ENCODE measurements at regions not wholly inside any gene's neighbourhood (a gene's known extent, or its start where the extent isn't known, plus 50 kb on each side); places are given as distances from the start of the nearest gene placed in this dataset.
A peak's percentile ranks its signal among the peaks of the same experiment; 100 is the strongest.

- DNase-seq (ENCODE audit: low read depth): no peak
Observed at GRCh38 chr20:52402514-52402913, 210.9 kb upstream of the ZFP64 start.

DNA sequence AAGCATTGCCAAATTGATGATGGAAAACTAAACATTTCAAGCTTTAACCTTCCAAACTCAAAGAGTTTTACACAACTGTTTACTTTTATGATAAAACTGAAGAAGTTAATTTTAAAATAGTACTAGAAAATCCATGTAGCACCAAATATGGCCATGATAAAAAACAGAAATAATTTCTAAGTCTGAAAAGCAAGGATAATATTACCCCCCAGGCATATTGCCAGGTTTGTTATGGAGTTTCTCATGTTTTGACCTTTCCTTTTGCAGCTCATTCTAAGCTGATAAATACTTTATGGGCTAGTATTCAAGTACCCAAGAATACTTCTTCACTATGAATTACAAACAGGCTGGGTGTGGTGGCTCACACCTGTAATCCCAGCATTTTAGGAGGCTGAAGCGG is 209.9 kb upstream of the ZFP64 start:
- DNase-seq (ENCODE audit: low read depth): no peak

- DNase-seq (ENCODE audit: low read depth): no peak
Observed at GRCh38 chr20:52399352-52399751, 207.8 kb upstream of the ZFP64 start.

DNA sequence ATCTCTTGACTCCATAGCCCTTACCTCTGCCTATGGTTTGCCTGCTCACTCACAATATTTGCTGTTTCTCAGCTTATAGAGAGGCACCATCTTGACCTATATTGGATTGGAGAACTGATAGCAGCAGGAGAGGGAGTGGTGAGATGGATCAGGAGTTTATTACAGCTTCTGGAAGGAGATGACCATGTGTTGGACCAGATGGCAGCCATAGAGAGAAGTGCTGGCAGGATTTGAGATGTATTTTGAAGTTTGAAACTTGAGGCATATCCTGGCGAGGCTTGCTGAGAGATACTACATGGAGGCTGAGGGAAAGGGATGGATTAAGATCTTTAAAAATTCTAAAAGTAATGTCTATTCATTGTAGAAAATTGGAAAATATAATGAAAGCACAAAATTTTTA is 198.0 kb upstream of the ZFP64 start:
- DNase-seq (ENCODE audit: low read depth): no peak

DNA sequence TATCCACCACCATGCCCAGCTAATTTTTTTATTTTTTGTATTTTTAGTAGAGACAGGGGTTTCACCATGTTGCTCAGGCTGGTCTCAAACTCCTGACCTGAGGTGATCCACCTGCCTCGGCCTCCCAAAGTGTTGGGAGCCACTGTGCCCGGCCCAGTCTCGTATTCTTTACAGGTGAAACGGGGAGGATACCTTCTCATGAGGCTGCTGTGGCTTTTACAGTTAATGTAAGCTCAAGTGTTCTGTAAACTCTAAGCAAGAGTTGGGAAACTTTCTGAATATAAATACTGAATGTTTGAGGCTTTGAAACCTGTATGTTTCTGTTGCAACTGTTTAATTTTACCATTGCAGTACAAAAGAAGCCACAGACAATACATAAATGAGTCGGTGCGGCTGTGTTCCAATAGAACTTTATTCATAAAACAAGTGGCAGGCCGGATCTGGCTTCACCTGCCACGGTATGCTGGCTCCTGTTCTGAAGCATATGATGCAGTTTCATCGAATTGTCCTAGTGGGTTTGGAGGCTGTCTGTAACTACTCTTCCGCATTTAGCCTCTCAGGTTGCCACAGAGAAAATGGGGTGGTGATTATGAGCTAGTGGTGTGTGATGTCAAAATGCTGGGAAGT is 192.5 kb upstream of the ZFP64 start:
- no peak for DNase-seq (ENCODE audit: low read depth)

GRCh38 chr20:52382933-52383332 is 191.4 kb upstream of the ZFP64 start:
- no peak for DNase-seq (ENCODE audit: low read depth)

GRCh38 chr20:52379723-52380336 is 188.3 kb upstream of the ZFP64 start:
- no peak for DNase-seq (ENCODE audit: low read depth)

DNA sequence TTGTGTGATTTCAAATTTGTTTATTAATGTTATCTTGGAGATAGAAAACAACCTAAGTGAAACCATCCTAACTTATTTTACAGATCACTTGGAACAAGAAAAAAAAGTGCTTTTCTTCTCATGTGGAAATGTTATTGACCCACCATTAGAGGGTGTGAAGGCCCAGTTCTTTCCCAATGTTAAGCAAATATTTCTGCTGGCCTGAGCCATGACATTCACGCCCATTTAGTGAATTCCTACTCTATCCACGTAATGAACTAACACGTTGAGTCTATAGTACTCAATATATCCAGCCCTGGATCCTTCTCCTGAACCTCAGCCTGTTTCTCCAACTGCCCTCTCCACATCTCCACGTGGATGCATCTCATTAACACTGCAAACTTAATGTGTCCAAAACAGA is 180.6 kb upstream of the ZFP64 start:
- DNase-seq (ENCODE audit: low read depth): no peak

GRCh38 chr20:52365688-52366087 is 174.1 kb upstream of the ZFP64 start:
- DNase-seq (ENCODE audit: low read depth): no peak

GRCh38 chr20:52364405-52364804 is 172.8 kb upstream of the ZFP64 start:
- no peak for DNase-seq (ENCODE audit: low read depth)

DNA sequence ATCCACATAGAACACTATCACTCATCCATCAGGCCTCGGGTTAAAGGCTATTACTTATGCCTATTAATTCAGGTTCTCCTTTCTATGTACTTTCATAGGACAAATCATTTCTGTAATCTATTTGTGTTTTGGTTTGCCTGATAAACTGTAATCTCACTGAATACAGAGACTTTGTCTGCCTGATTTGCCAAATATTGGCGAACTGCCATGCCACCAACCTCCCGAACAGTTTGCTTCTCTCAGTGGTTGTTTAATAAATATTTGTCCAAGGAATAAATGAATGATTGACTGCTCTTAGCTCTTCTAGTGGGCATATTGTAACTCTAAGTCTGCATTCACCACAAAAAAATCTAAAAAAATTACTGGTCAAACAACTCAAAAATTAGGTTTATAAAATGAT is 170.1 kb upstream of the ZFP64 start:
- no peak for DNase-seq (ENCODE audit: low read depth)

- DNase-seq (ENCODE audit: low read depth): no peak
Observed at GRCh38 chr20:52349806-52350205, 158.2 kb upstream of the ZFP64 start.

DNA sequence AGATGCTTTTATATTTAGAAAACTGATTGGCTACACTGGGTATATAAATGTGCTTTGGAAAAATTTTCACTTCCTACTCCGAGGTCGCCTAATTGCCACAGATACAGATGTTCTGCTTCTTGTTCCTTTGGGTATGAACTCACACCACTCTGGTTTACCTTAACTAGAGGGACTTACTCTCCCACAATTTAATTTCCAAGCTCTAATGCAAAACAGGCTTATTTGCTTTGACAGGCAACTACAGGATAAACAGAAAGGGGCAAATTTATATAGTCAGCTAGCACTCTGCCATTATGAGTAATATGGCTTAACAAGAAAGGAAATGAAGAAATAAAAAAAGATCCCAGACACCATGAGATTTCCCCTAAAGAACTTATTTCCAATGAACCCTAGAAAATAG is 156.9 kb upstream of the ZFP64 start:
- no peak for DNase-seq (ENCODE audit: low read depth)

- no peak for DNase-seq (ENCODE audit: low read depth)
Observed at GRCh38 chr20:52346797-52347196, 155.2 kb upstream of the ZFP64 start.

GRCh38 chr20:52342913-52343312 is 151.3 kb upstream of the ZFP64 start:
- no peak for DNase-seq (ENCODE audit: low read depth)

DNA sequence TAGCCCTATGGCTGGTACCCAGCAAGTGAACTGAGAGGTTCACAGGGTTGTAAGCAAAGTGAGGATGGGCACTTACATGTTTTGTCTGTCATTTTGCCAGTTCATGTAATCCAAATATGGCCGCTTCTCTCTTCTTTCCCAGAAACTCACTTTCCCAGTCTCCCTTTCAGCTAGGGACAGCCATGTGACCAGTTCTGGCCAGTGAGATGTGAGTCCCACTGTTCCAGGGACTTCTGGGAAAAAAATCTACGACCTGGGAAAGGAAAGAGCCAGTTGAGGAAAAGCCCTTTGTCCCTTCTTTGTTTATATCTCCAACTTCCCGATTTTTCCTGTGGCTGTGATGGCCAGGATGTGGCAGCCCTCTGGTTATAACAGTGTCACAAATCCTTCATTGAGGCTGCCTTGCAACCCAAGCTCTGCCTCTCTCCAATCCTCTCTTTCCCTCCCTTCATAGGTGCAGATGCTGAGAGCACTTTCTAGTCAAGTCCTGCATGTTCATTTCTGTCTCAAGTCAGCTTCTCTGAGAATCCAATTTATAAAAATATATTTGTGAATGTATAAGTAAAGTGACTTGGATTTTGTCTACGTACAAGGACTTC is 148.6 kb upstream of the ZFP64 start:
- DNase-seq (ENCODE audit: low read depth): no peak

DNA sequence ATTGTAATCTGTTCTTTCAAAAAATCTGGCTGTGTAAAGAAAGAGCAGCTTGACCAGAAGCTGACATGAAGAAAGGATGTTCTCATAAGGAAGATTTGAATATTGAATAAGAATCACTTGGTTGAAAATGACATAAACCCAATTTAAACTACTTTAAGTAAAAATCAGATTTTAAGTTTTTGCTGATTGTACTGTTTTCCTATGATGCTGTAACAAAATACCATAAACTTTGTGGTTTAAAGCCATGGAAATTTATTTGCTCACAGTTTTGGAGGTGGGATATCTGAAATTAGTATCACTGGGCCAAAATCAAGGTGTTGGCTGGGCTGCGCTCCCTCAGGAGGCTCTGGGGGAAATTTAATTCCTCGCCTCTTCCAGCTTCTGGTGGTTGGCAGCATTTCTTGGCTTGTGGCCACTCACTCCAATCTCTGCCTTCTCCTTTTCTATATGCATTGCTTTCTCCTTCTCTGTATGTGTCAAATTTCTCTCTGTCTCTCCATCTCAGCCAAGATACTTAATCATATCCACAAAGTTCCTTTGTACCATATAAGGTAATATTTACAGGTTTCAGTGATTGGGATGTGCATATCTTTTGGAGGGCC is 141.2 kb upstream of the ZFP64 start:
- DNase-seq (ENCODE audit: low read depth): no peak

DNA sequence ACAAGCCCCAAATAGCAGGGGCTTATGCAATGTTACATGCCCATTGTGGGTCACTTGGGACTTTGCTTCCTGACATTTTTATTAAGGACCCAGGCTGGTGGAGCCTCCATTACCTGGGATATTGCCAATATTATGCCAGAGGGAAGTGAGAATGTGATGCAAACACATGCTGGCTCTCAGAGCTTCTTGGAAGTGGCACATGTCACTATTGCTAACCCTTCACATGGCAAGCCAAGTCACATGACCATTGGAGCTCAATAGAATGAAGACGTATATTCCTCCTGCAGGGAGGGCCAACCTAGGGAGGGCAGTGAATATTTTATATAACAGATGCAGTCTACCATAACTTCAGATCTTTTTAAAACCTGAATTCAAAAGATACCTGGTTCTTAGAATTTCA is 140.7 kb upstream of the ZFP64 start:
- DNase-seq (ENCODE audit: low read depth): no peak

GRCh38 chr20:52331655-52332054 is 140.1 kb upstream of the ZFP64 start:
- DNase-seq (ENCODE audit: low read depth): no peak

DNA sequence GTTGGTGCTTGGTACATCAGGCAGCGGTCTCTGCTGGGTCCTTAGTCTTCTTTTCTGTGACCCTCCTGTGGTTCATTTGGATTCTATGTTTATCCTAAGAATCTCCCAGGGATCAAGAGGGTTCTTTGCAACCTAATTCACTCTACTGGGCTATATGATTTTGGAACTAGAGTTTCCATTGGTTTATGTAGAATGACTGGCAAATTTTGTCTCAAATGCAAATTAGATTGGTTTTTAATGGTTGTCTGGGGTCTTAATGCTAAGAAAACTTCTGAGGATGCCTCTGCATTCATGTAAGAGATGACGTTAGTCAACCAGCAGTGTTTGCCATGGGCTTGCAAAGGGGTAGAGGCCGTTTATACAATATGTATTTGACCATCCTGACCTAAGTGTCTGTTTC is 129.8 kb upstream of the ZFP64 start:
- DNase-seq (ENCODE audit: low read depth): no peak

- no peak for DNase-seq (ENCODE audit: low read depth)
Observed at GRCh38 chr20:52318651-52319050, 127.1 kb upstream of the ZFP64 start.

GRCh38 chr20:52313341-52313963 is 121.9 kb upstream of the ZFP64 start:
- peak; percentile 3 for DNase-seq (ENCODE audit: low read depth)

- peak; percentile 33 for DNase-seq (ENCODE audit: low read depth)
Observed at GRCh38 chr20:52312132-52312729, 120.7 kb upstream of the ZFP64 start.
